Liver (tissue), 8 donors: ENCODE measurements at regions not wholly inside any gene's neighbourhood (a gene's known extent, or its start where the extent isn't known, plus 50 kb on each side); places are given as distances from the start of the nearest gene placed in this dataset.

Experiments used
- DNase-seq: peaks from one replicate; pipeline ENCODE4 v3.0.0-alpha.2; 2017; ENCODE audit warnings: low spot score
- H3K27ac ChIP-seq, 2 donors: one replicate each; pipeline ENCODE4 v1.7.0; 2013; ENCODE audit warnings: inconsistent platforms in 2 of 2, low read length in 2 of 2, control low read depth in 1 of 2, low read depth in 1 of 2, mild to moderate bottlenecking in 1 of 2
- H3K27me3 ChIP-seq, 4 donors: one replicate each; pipeline versions ENCODE4 v1.6.1 to v1.7.0; 2013; ENCODE audit warnings: low read length in 3 of 4, inconsistent platforms in 1 of 4, mild to moderate bottlenecking in 1 of 4, moderate library complexity in 1 of 4; ENCODE audit not compliant: control insufficient read depth in 4 of 4, insufficient read depth in 4 of 4
- H3K36me3 ChIP-seq, 4 donors: one replicate each; pipeline versions ENCODE4 v1.6.1 to v1.7.0; 2013; ENCODE audit warnings: low read length in 3 of 4, mild to moderate bottlenecking in 3 of 4, low read depth in 1 of 4, moderate library complexity in 1 of 4; ENCODE audit not compliant: control insufficient read depth in 4 of 4, insufficient read depth in 3 of 4
- H3K4me1 ChIP-seq, 4 donors: one replicate each; pipeline versions ENCODE4 v1.6.1 to v1.7.0; 2013; ENCODE audit warnings: low read length in 3 of 4, mild to moderate bottlenecking in 3 of 4, moderate library complexity in 1 of 4; ENCODE audit not compliant: control insufficient read depth in 4 of 4, insufficient read depth in 4 of 4
- H3K4me3 ChIP-seq, 3 donors: one replicate each; pipeline versions ENCODE4 v1.6.1 to v1.7.0; 2013; ENCODE audit warnings: low read length in 3 of 3, control low read depth in 1 of 3, low read depth in 1 of 3, mild to moderate bottlenecking in 1 of 3
- H3K9ac ChIP-seq, 2 donors: one replicate each; pipeline ENCODE4 v1.7.0; 2013; ENCODE audit warnings: low read length in 2 of 2, mild to moderate bottlenecking in 2 of 2, moderate library complexity in 2 of 2, control low read depth in 1 of 2, low read depth in 1 of 2
- H3K9me3 ChIP-seq, 4 donors: one replicate each; pipeline versions ENCODE4 v1.6.1 to v1.7.0; 2013; ENCODE audit warnings: low read length in 3 of 4; ENCODE audit not compliant: control insufficient read depth in 4 of 4
- ATF3 ChIP-seq: IDR thresholded peaks from 2 replicates; pipeline ENCODE4 v1.6.1; 2016; ENCODE audit warnings: antibody characterized with exemption
- CTCF ChIP-seq: fragments of 150-350 bp; IDR thresholded peaks from 2 replicates; pipeline ENCODE4 v1.5.1; 2017; ENCODE audit warnings: improper control_type of control experiment, low read depth, low read length; ENCODE audit not compliant: missing input control
- EGR1 ChIP-seq, 2 donors: IDR thresholded peaks; 2 replicates each; pipeline ENCODE4 v1.6.1; 2016 to 2018; ENCODE audit warnings: antibody characterized with exemption in 2 of 2, low read depth in 2 of 2
- FOXA1 ChIP-seq: IDR thresholded peaks from 2 replicates; pipeline ENCODE4 v1.6.1; 2016; ENCODE audit warnings: antibody characterized with exemption
- FOXA2 ChIP-seq: IDR thresholded peaks from 2 replicates; pipeline ENCODE4 v1.6.1; 2016; ENCODE audit warnings: antibody characterized with exemption
- GABPA ChIP-seq, 2 donors: IDR thresholded peaks in 1 of 2; conservative IDR thresholded peaks in 1 of 2; 2 replicates each; pipeline ENCODE4 v1.6.1; 2016; ENCODE audit warnings: antibody characterized with exemption in 2 of 2, mild to moderate bottlenecking in 1 of 2, moderate library complexity in 1 of 2
- HNF4A ChIP-seq, 2 donors: conservative IDR thresholded peaks; 2 replicates each; pipeline ENCODE4 v1.6.1; 2016; ENCODE audit warnings: antibody characterized with exemption in 2 of 2, mild to moderate bottlenecking in 2 of 2
- HNF4G ChIP-seq: IDR thresholded peaks from 2 replicates; pipeline ENCODE4 v1.6.1; 2016; ENCODE audit warnings: antibody characterized with exemption
- JUND ChIP-seq, 2 donors: IDR thresholded peaks; 2 replicates each; pipeline ENCODE4 v1.6.1; 2016; ENCODE audit warnings: antibody characterized with exemption in 2 of 2
- NR2F2 ChIP-seq: IDR thresholded peaks from 2 replicates; pipeline ENCODE4 v1.6.1; 2016; ENCODE audit warnings: antibody characterized with exemption
- RAD21 ChIP-seq, 2 donors: IDR thresholded peaks; 2 replicates each; pipeline ENCODE4 v1.6.1; 2016; ENCODE audit warnings: antibody characterized with exemption in 2 of 2, mild to moderate bottlenecking in 2 of 2
- REST ChIP-seq: IDR thresholded peaks from 2 replicates; pipeline ENCODE4 v1.6.1; 2016; ENCODE audit warnings: antibody characterized with exemption, mild to moderate bottlenecking
- RXRA ChIP-seq, 2 donors: IDR thresholded peaks; 2 replicates each; pipeline ENCODE4 v1.6.1; 2017 to 2018; ENCODE audit warnings: antibody characterized with exemption in 2 of 2, mild to moderate bottlenecking in 1 of 2
- SP1 ChIP-seq: IDR thresholded peaks from 2 replicates; pipeline ENCODE4 v1.6.1; 2018; ENCODE audit warnings: antibody characterized with exemption, mild to moderate bottlenecking
- TAF1 ChIP-seq: conservative IDR thresholded peaks from 2 replicates; pipeline ENCODE4 v1.6.1; 2016; ENCODE audit warnings: antibody characterized with exemption, mild to moderate bottlenecking
- YY1 ChIP-seq: IDR thresholded peaks from 2 replicates; pipeline ENCODE4 v1.6.1; 2016; ENCODE audit warnings: antibody characterized with exemption, mild to moderate bottlenecking
- WGBS: extraction: QIAGEN DNeasy Blood & Tissue Kit; methylation state at CpG from one replicate; pipeline ENCODE4 v1.1.7; 2013; 5-methylcytosine and 5-hydroxymethylcytosine counted together
- TF ChIP-seq, protein P1 (sequence below): IDR thresholded peaks from 2 replicates; pipeline ENCODE4 v1.6.1; 2016; ENCODE audit warnings: antibody characterized with exemption
- TF ChIP-seq, protein P2 (sequence below): IDR thresholded peaks from 2 replicates; pipeline ENCODE4 v1.6.1; 2016; ENCODE audit warnings: antibody characterized with exemption
- donor health status: healthy.
- donor health status: healthy.
- donor health status: healthy.
- donor health status: healthy.
- donor health status: healthy.

DNA sequence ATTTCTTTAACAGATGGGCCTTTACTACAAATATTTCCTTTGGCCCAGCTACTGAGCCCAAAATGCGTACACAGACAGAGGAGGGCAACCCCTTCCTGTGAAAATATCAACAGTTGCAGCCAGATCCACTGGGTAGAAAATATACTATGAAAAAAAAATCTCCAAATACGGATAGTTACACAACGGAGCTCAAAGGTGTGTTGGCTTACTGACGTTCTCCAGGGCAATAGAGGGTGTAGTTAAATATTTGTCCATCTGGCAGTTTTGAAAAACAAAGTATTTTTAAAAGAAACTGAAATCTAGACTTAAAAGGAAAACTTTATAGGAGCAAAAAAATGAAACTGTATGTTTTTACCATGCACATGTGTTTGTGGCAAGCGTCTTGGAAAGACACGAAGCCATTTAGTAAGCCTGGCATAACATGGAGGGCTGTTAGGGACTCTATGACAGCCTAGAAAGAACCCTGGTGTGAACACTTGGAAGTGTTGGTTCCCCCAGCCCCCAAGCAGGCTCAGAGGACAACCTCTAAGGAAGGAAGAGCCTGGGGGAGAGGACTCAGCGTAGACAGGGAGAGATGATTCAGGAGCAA lies 157.8 kb upstream of the TRPM3 start:
- DNase-seq: no peak
- Histone ChIP-seq H3K27ac (peak overlapping the region; percentile 91 to 97), H3K36me3 (no peaks in the 10 kb centered on the region), H3K4me3 (peak overlapping the region in 2 of 3 donors; percentile 5 to 42), H3K4me1 (peaks cover 1 to 18% (median 9%) of the 10 kb centered on the region in 4 donors), H3K9ac (peak overlapping the region in 1 of 2 donors; percentile 82), H3K27me3 (no peaks in the 10 kb centered on the region), H3K9me3 (no peaks in the 10 kb centered on the region)
- peak; percentile 29 to 82 for TF ChIP-seq RXRA (IDR thresholded peaks at IDR 0.05)
- peak; percentile 85 to 88 for TF ChIP-seq HNF4A (conservative IDR thresholded peaks at IDR 0.05)
- peak; percentile 82 for TF ChIP-seq YY1
- TF ChIP-seq, protein P1, sequence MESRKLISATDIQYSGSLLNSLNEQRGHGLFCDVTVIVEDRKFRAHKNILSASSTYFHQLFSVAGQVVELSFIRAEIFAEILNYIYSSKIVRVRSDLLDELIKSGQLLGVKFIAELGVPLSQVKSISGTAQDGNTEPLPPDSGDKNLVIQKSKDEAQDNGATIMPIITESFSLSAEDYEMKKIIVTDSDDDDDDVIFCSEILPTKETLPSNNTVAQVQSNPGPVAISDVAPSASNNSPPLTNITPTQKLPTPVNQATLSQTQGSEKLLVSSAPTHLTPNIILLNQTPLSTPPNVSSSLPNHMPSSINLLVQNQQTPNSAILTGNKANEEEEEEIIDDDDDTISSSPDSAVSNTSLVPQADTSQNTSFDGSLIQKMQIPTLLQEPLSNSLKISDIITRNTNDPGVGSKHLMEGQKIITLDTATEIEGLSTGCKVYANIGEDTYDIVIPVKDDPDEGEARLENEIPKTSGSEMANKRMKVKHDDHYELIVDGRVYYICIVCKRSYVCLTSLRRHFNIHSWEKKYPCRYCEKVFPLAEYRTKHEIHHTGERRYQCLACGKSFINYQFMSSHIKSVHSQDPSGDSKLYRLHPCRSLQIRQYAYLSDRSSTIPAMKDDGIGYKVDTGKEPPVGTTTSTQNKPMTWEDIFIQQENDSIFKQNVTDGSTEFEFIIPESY: peak; percentile 78
- TF ChIP-seq REST: peak; percentile 83
- TF ChIP-seq FOXA1: peak; percentile 62
- TF ChIP-seq HNF4G: peak; percentile 68
- TF ChIP-seq RAD21 (IDR thresholded peaks at IDR 0.05): peak in 1 of 2 donors; percentile 40
- peak in 1 of 2 donors; percentile 54 for TF ChIP-seq GABPA (IDR thresholded peaks at IDR 0.05 in 1 of 2, conservative IDR thresholded peaks at IDR 0.05 in 1 of 2)
- TF ChIP-seq, protein P2, sequence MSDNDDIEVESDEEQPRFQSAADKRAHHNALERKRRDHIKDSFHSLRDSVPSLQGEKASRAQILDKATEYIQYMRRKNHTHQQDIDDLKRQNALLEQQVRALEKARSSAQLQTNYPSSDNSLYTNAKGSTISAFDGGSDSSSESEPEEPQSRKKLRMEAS: peak; percentile 58
- no peak for TF ChIP-seq NR2F2
- TF ChIP-seq CTCF: no peak
- peak; percentile 87 for TF ChIP-seq SP1
- peak in 1 of 2 donors; percentile 58 for TF ChIP-seq EGR1 (IDR thresholded peaks at IDR 0.05; ENCODE audit: low read depth in 2 of 2)
- TF ChIP-seq JUND (IDR thresholded peaks at IDR 0.05): peak; percentile 61 to 85
- peak; percentile 75 for TF ChIP-seq FOXA2
- TF ChIP-seq TAF1: peak; percentile 55
- TF ChIP-seq ATF3: peak; percentile 51
- 28% methylated on average over 7 of the region's 7 CpGs for WGBS
